ENCODE measurements at regions not wholly inside any gene's neighbourhood (a gene's known extent, or its start where the extent isn't known, plus 50 kb on each side); places are given as distances from the start of the nearest gene placed in this dataset.

GRCh38 chr1:96233422-96233821 lies 488.2 kb upstream of the PTBP2 start:
- no peak overlapping the region for H3K27ac ChIP-seq
- no peaks in the 10 kb centered on the region for H3K27me3 ChIP-seq
- H3K4me3 ChIP-seq, result no peak overlapping the region
- no peaks in the 10 kb centered on the region for H3K36me3 ChIP-seq
- peaks cover 0 to 21% (median 13%) of the 10 kb centered on the region in 4 donors for H3K4me1 ChIP-seq
- TF ChIP-seq POLR2AphosphoS5 (IDR thresholded peaks at IDR 0.05), result no peak
- no peak for TF ChIP-seq EP300 (IDR thresholded peaks at IDR 0.05)
- H3K9me3 ChIP-seq, result no peaks in the 10 kb centered on the region
- intact Hi-C loops (cut with DNase I), result loop anchor here (10.0 kb wide), 2 partner anchors 531 to 611 kb away; no protein-coding TSS in a partner anchor
- WGBS, 2 donors, result 73 to 85% methylated on average over 3 of the region's 3 CpGs
- DNase-seq, result no peak

GRCh38 chr1:96234299-96234698 lies 487.3 kb upstream of the PTBP2 start:
- Histone ChIP-seq H3K4me3 (no peak overlapping the region), H3K4me1 (peaks cover 0 to 21% (median 13%) of the 10 kb centered on the region in 4 donors), H3K9me3 (no peaks in the 10 kb centered on the region), H3K27me3 (no peaks in the 10 kb centered on the region), H3K36me3 (no peaks in the 10 kb centered on the region), H3K27ac (peak overlapping the region in 1 of 4 donors; percentile 18)
- WGBS, 2 donors, result 16 to 58% methylated on average over 6 of the region's 6 CpGs
- TF ChIP-seq CTCF (IDR thresholded peaks at IDR 0.05) (no peak), EP300 (IDR thresholded peaks at IDR 0.05) (no peak), POLR2AphosphoS5 (IDR thresholded peaks at IDR 0.05) (no peak), POLR2A (IDR thresholded peaks at IDR 0.05) (no peak)
- DNase-seq, result peak; percentile 65
- intact Hi-C loops (cut with DNase I), result loop anchor here (10.0 kb wide), 2 partner anchors 531 to 611 kb away; no protein-coding TSS in a partner anchor

GRCh38 chr1:96236156-96236739 lies 485.3 kb upstream of the PTBP2 start:
- 25 to 30% methylated on average over 4 of the region's 4 CpGs for WGBS, 2 donors
- no peak for TF ChIP-seq POLR2A (IDR thresholded peaks at IDR 0.05)
- TF ChIP-seq CTCF (IDR thresholded peaks at IDR 0.05), result peak; percentile 37 to 61 (median 49)
- no peak for TF ChIP-seq POLR2AphosphoS5 (IDR thresholded peaks at IDR 0.05)
- no peak for TF ChIP-seq EP300 (IDR thresholded peaks at IDR 0.05)
- no peaks in the 10 kb centered on the region for H3K9me3 ChIP-seq
- intact Hi-C loops (cut with DNase I), result loop anchor here (2.0 to 10.0 kb wide), 5 partner anchors 301 to 1816 kb away; partner anchors contain the start of gene PTBP2
- H3K27ac ChIP-seq, result peak overlapping the region in 2 of 4 donors; percentile 24 to 38
- no peak overlapping the region for H3K4me3 ChIP-seq
- no peaks in the 10 kb centered on the region for H3K27me3 ChIP-seq
- DNase-seq, result no peak
- H3K36me3 ChIP-seq, result no peaks in the 10 kb centered on the region
- H3K4me1 ChIP-seq, result peaks cover 0 to 21% (median 13%) of the 10 kb centered on the region in 4 donors

- Histone ChIP-seq H3K27me3 (no peaks in the 10 kb centered on the region), H3K27ac (no peak overlapping the region), H3K4me1 (peaks cover 0 to 21% (median 13%) of the 10 kb centered on the region in 4 donors), H3K9me3 (no peaks in the 10 kb centered on the region), H3K4me3 (no peak overlapping the region), H3K36me3 (no peaks in the 10 kb centered on the region)
- no peak for DNase-seq
- 54 to 56% methylated on average over 4 of the region's 4 CpGs for WGBS, 2 donors
- intact Hi-C loops (cut with DNase I), result loop anchor here (5.0 to 10.0 kb wide), 4 partner anchors 299 to 1814 kb away; no protein-coding TSS in a partner anchor
- TF ChIP-seq POLR2A (IDR thresholded peaks at IDR 0.05) (no peak), POLR2AphosphoS5 (IDR thresholded peaks at IDR 0.05) (no peak), EP300 (IDR thresholded peaks at IDR 0.05) (no peak), CTCF (IDR thresholded peaks at IDR 0.05) (no peak)
These were observed 483.2 kb upstream of the PTBP2 start for GRCh38 chr1:96238426-96238825.

- no peak overlapping the region for H3K4me3 ChIP-seq
- H3K27ac ChIP-seq, result no peak overlapping the region
- no peaks in the 10 kb centered on the region for H3K9me3 ChIP-seq
- intact Hi-C loops (cut with DNase I), result no loop called here
- H3K4me1 ChIP-seq, result peaks cover 0 to 14% (median 10%) of the 10 kb centered on the region in 4 donors
- H3K27me3 ChIP-seq, result no peaks in the 10 kb centered on the region
- H3K36me3 ChIP-seq, result no peaks in the 10 kb centered on the region
- no peak for DNase-seq
- TF ChIP-seq CTCF (IDR thresholded peaks at IDR 0.05), result no peak
- no peak for TF ChIP-seq POLR2A (IDR thresholded peaks at IDR 0.05)
- TF ChIP-seq EP300 (IDR thresholded peaks at IDR 0.05), result no peak
- TF ChIP-seq POLR2AphosphoS5 (IDR thresholded peaks at IDR 0.05), result no peak
These were observed 481.1 kb upstream of the PTBP2 start for GRCh38 chr1:96240438-96240837.

All from sigmoid colon (tissue), 6 donors.